Endothelial cell (in vitro differentiated cells): ENCODE measurements at regions not wholly inside any gene's neighbourhood (a gene's known extent, or its start where the extent isn't known, plus 50 kb on each side); places are given as distances from the start of the nearest gene placed in this dataset.

Experiments used
- DNase-seq: peaks from one replicate; pipeline ENCODE4 v3.0.0; 2021; ENCODE audit warnings: low spot score
- H3K27ac Mint-ChIP-seq: one replicate; pipeline ENCODE4 v1.8.0; 2021; ENCODE audit warnings: mixed read lengths, inconsistent platforms; ENCODE audit not compliant: unreplicated experiment
- H3K27me3 Mint-ChIP-seq: one replicate; pipeline ENCODE4 v1.8.0; 2021; ENCODE audit warnings: mild to moderate bottlenecking, moderate library complexity, mixed read lengths, inconsistent platforms; ENCODE audit not compliant: unreplicated experiment
- H3K36me3 Mint-ChIP-seq: one replicate; pipeline ENCODE4 v1.8.0; 2021; ENCODE audit warnings: mild to moderate bottlenecking, low read depth, mixed read lengths, inconsistent platforms; ENCODE audit not compliant: unreplicated experiment
- H3K4me1 Mint-ChIP-seq: one replicate; pipeline ENCODE4 v1.8.0; 2021; ENCODE audit warnings: mild to moderate bottlenecking, mixed read lengths, inconsistent platforms; ENCODE audit not compliant: unreplicated experiment
- H3K4me3 Mint-ChIP-seq: one replicate; pipeline ENCODE4 v1.8.0; 2021; ENCODE audit warnings: mild to moderate bottlenecking, mixed read lengths, inconsistent platforms; ENCODE audit not compliant: unreplicated experiment
- H3K9me3 Mint-ChIP-seq: one replicate; pipeline ENCODE4 v1.8.0; 2021; ENCODE audit warnings: mixed read lengths, inconsistent platforms; ENCODE audit not compliant: unreplicated experiment
- CTCF ChIP-seq: fragments of 200-600 bp; sonication (generic); IDR thresholded peaks from one replicate; pipeline ENCODE4 v1.5.0; 2021; ENCODE audit warnings: antibody characterized with exemption; ENCODE audit not compliant: unreplicated experiment

GRCh38 chr20:12860619-12861247 lies 148.0 kb upstream of the SPTLC3 start:
- Mint-ChIP-seq H3K36me3 (no peaks in the 10 kb centered on the region), H3K4me1 (peaks cover 2% of the 10 kb centered on the region), H3K4me3 (no peak overlapping the region), H3K27me3 (no peaks in the 10 kb centered on the region), H3K27ac (no peak overlapping the region), H3K9me3 (no peaks in the 10 kb centered on the region)
- no peak for DNase-seq
- no peak for TF ChIP-seq CTCF

- no peak overlapping the region for H3K27ac Mint-ChIP-seq
- peaks cover 1% of the 10 kb centered on the region for H3K27me3 Mint-ChIP-seq
- H3K4me1 Mint-ChIP-seq = peaks cover 2% of the 10 kb centered on the region
- no peak for TF ChIP-seq CTCF
- no peak for DNase-seq
- no peaks in the 10 kb centered on the region for H3K9me3 Mint-ChIP-seq
- H3K36me3 Mint-ChIP-seq = no peaks in the 10 kb centered on the region
- H3K4me3 Mint-ChIP-seq = no peak overlapping the region
Measured at GRCh38 chr20:12869669-12870068, 139.1 kb upstream of the SPTLC3 start.

- TF ChIP-seq CTCF = no peak
- Mint-ChIP-seq H3K36me3 (no peaks in the 10 kb centered on the region), H3K27ac (no peak overlapping the region), H3K9me3 (no peaks in the 10 kb centered on the region), H3K4me3 (no peak overlapping the region), H3K27me3 (peaks cover 1% of the 10 kb centered on the region), H3K4me1 (no peaks in the 10 kb centered on the region)
- DNase-seq = no peak
Measured at GRCh38 chr20:12870588-12870987, 138.2 kb upstream of the SPTLC3 start.

GRCh38 chr20:12874933-12875332 lies 133.8 kb upstream of the SPTLC3 start:
- Mint-ChIP-seq H3K27me3 (no peaks in the 10 kb centered on the region), H3K9me3 (no peaks in the 10 kb centered on the region), H3K4me3 (no peak overlapping the region), H3K27ac (no peak overlapping the region), H3K36me3 (no peaks in the 10 kb centered on the region), H3K4me1 (no peaks in the 10 kb centered on the region)
- no peak for TF ChIP-seq CTCF
- DNase-seq = no peak

GRCh38 chr20:12875510-12875909 lies 133.3 kb upstream of the SPTLC3 start:
- Mint-ChIP-seq H3K27ac (no peak overlapping the region), H3K9me3 (no peaks in the 10 kb centered on the region), H3K4me3 (no peak overlapping the region), H3K4me1 (no peaks in the 10 kb centered on the region), H3K27me3 (no peaks in the 10 kb centered on the region), H3K36me3 (no peaks in the 10 kb centered on the region)
- DNase-seq = no peak
- TF ChIP-seq CTCF = no peak
